Activated naive CD8-positive, alpha-beta T cell treated with anti-CD3 and anti-CD28 coated beads, Interleukin-2, amount 10 ng/mL, durations not matched to agents 7 days and 5 days (primary cell): ENCODE measurements at regions not wholly inside any gene's neighbourhood (a gene's known extent, or its start where the extent isn't known, plus 50 kb on each side); places are given as distances from the start of the nearest gene placed in this dataset.
"Not testable (repeated sequence)": the region's sequence is repeated elsewhere in the genome, so short reads cannot be mapped to it uniquely, and the experiment has no call there.

Source experiments
- ATAC-seq: fragments of 150-1000 bp; cut with Tn5 transposase; one replicate; pipeline ENCODE4 v1.10.0; 2021; ENCODE audit warnings: low read depth, moderate library complexity
- POLR2A ChIA-PET: fragments of 350-600 bp; sonication (Branson Sonifier 250); formaldehyde crosslinking; loops from one replicate; lab custom pipeline; 2021; ENCODE audit warnings: antibody characterized with exemption; lab: Charles Lee
- DNase-seq: peaks from one replicate; pipeline ENCODE4 v3.0.0; 2021
- H3K27ac Mint-ChIP-seq: one replicate; pipeline ENCODE4 v1.8.0; 2022; ENCODE audit warnings: mild to moderate bottlenecking, mixed read lengths
- H3K27me3 Mint-ChIP-seq: one replicate; pipeline ENCODE4 v1.8.0; 2022; ENCODE audit warnings: mild to moderate bottlenecking, moderate library complexity, mixed read lengths
- H3K36me3 Mint-ChIP-seq: one replicate; pipeline ENCODE4 v1.8.0; 2021; ENCODE audit warnings: mild to moderate bottlenecking, mixed read lengths
- H3K4me1 Mint-ChIP-seq: one replicate; pipeline ENCODE4 v1.8.0; 2021; ENCODE audit warnings: mixed read lengths
- H3K4me3 Mint-ChIP-seq: one replicate; pipeline ENCODE4 v1.8.0; 2022; ENCODE audit warnings: mild to moderate bottlenecking, moderate library complexity, mixed read lengths
- H3K9me3 Mint-ChIP-seq: one replicate; pipeline ENCODE4 v1.8.0; 2021; ENCODE audit warnings: mixed read lengths

- Mint-ChIP-seq H3K36me3 (no peaks in the 10 kb centered on the region), H3K27ac (no peak overlapping the region), H3K4me1 (no peaks in the 10 kb centered on the region), H3K9me3 (peaks cover 1% of the 10 kb centered on the region), H3K4me3 (no peak overlapping the region), H3K27me3 (no peaks in the 10 kb centered on the region)
- no peak for DNase-seq
- no peak for ATAC-seq
- POLR2A ChIA-PET, result no interaction called here
These were observed 510.8 kb downstream of the PLOD2 start for GRCh38 chr3:145650170-145650569.

GRCh38 chr3:145671121-145671520, 489.9 kb downstream of the PLOD2 start:
- H3K9me3 Mint-ChIP-seq, result no peaks in the 10 kb centered on the region
- POLR2A ChIA-PET, result no interaction called here
- ATAC-seq, result no peak
- DNase-seq, result no peak
- no peaks in the 10 kb centered on the region for H3K4me1 Mint-ChIP-seq
- H3K27ac Mint-ChIP-seq, result no peak overlapping the region
- H3K27me3 Mint-ChIP-seq, result no peaks in the 10 kb centered on the region
- H3K36me3 Mint-ChIP-seq, result no peaks in the 10 kb centered on the region
- H3K4me3 Mint-ChIP-seq, result no peak overlapping the region

- no peaks in the 10 kb centered on the region for H3K27me3 Mint-ChIP-seq
- no peaks in the 10 kb centered on the region for H3K4me1 Mint-ChIP-seq
- H3K4me3 Mint-ChIP-seq, result no peak overlapping the region
- ATAC-seq, result no peak
- no peaks in the 10 kb centered on the region for H3K36me3 Mint-ChIP-seq
- DNase-seq, result no peak
- no peak overlapping the region for H3K27ac Mint-ChIP-seq
- no peaks in the 10 kb centered on the region for H3K9me3 Mint-ChIP-seq
- POLR2A ChIA-PET, result no interaction called here
These were observed 487.1 kb downstream of the PLOD2 start for GRCh38 chr3:145673838-145674237.

GRCh38 chr3:145678401-145678800, 482.6 kb downstream of the PLOD2 start:
- H3K27me3 Mint-ChIP-seq, result no peaks in the 10 kb centered on the region
- no peaks in the 10 kb centered on the region for H3K9me3 Mint-ChIP-seq
- no peak for DNase-seq
- no peaks in the 10 kb centered on the region for H3K4me1 Mint-ChIP-seq
- no peak overlapping the region for H3K27ac Mint-ChIP-seq
- no peak for ATAC-seq
- POLR2A ChIA-PET, result no interaction called here
- no peak overlapping the region for H3K4me3 Mint-ChIP-seq
- H3K36me3 Mint-ChIP-seq, result no peaks in the 10 kb centered on the region

GRCh38 chr3:145681181-145681580, 479.8 kb downstream of the PLOD2 start:
- POLR2A ChIA-PET, result no interaction called here
- H3K36me3 Mint-ChIP-seq, result no peaks in the 10 kb centered on the region
- DNase-seq, result no peak
- no peak overlapping the region for H3K27ac Mint-ChIP-seq
- H3K9me3 Mint-ChIP-seq, result no peaks in the 10 kb centered on the region
- no peak overlapping the region for H3K4me3 Mint-ChIP-seq
- ATAC-seq, result no peak
- H3K27me3 Mint-ChIP-seq, result no peaks in the 10 kb centered on the region
- no peaks in the 10 kb centered on the region for H3K4me1 Mint-ChIP-seq

- H3K4me1 Mint-ChIP-seq, H3K9me3 Mint-ChIP-seq, POLR2A ChIA-PET, H3K27ac Mint-ChIP-seq, H3K36me3 Mint-ChIP-seq, DNase-seq, ATAC-seq, H3K27me3 Mint-ChIP-seq, H3K4me3 Mint-ChIP-seq: not testable (repeated sequence)
These were observed 473.0 kb downstream of the PLOD2 start for GRCh38 chr3:145687978-145688377.

GRCh38 chr3:145692751-145693150, 468.2 kb downstream of the PLOD2 start:
- POLR2A ChIA-PET, result no interaction called here
- no peaks in the 10 kb centered on the region for H3K27me3 Mint-ChIP-seq
- H3K4me3 Mint-ChIP-seq, result no peak overlapping the region
- ATAC-seq, result no peak
- no peak overlapping the region for H3K27ac Mint-ChIP-seq
- no peak for DNase-seq
- H3K9me3 Mint-ChIP-seq, result no peaks in the 10 kb centered on the region
- no peaks in the 10 kb centered on the region for H3K36me3 Mint-ChIP-seq
- no peaks in the 10 kb centered on the region for H3K4me1 Mint-ChIP-seq

- Mint-ChIP-seq H3K4me3 (no peak overlapping the region), H3K9me3 (no peaks in the 10 kb centered on the region), H3K4me1 (no peaks in the 10 kb centered on the region), H3K36me3 (no peaks in the 10 kb centered on the region), H3K27me3 (no peaks in the 10 kb centered on the region), H3K27ac (no peak overlapping the region)
- POLR2A ChIA-PET, result no interaction called here
- DNase-seq (no peak), ATAC-seq (no peak)
These were observed 465.0 kb downstream of the PLOD2 start for GRCh38 chr3:145696011-145696410.

GRCh38 chr3:145698250-145698649, 462.7 kb downstream of the PLOD2 start:
- H3K27me3 Mint-ChIP-seq, result no peaks in the 10 kb centered on the region
- no peak overlapping the region for H3K4me3 Mint-ChIP-seq
- ATAC-seq, result no peak
- no peak overlapping the region for H3K27ac Mint-ChIP-seq
- no peaks in the 10 kb centered on the region for H3K9me3 Mint-ChIP-seq
- POLR2A ChIA-PET, result no interaction called here
- H3K36me3 Mint-ChIP-seq, result no peaks in the 10 kb centered on the region
- no peak for DNase-seq
- H3K4me1 Mint-ChIP-seq, result no peaks in the 10 kb centered on the region

- ATAC-seq (no peak), DNase-seq (no peak)
- H3K4me1 Mint-ChIP-seq, result no peaks in the 10 kb centered on the region
- POLR2A ChIA-PET, result no interaction called here
- H3K36me3 Mint-ChIP-seq, result no peaks in the 10 kb centered on the region
- H3K4me3 Mint-ChIP-seq, result no peak overlapping the region
- H3K27me3 Mint-ChIP-seq, result no peaks in the 10 kb centered on the region
- H3K27ac Mint-ChIP-seq, result no peak overlapping the region
- no peaks in the 10 kb centered on the region for H3K9me3 Mint-ChIP-seq
These were observed 462.2 kb downstream of the PLOD2 start for GRCh38 chr3:145698749-145699148.

- H3K36me3 Mint-ChIP-seq, result no peaks in the 10 kb centered on the region
- no peak overlapping the region for H3K27ac Mint-ChIP-seq
- POLR2A ChIA-PET, result no interaction called here
These were observed 457.0 kb downstream of the PLOD2 start for GRCh38 chr3:145704020-145704419.

GRCh38 chr3:145709779-145710178, 451.2 kb downstream of the PLOD2 start:
- H3K4me1 Mint-ChIP-seq, POLR2A ChIA-PET, ATAC-seq, H3K36me3 Mint-ChIP-seq, DNase-seq, H3K27ac Mint-ChIP-seq, H3K4me3 Mint-ChIP-seq, H3K9me3 Mint-ChIP-seq, H3K27me3 Mint-ChIP-seq: not testable (repeated sequence)

More at GRCh38 chr3:145704020-145704419, 457.0 kb downstream of the PLOD2 start:
- Mint-ChIP-seq H3K4me1 (no peaks in the 10 kb centered on the region), H3K27me3 (no peaks in the 10 kb centered on the region), H3K9me3 (no peaks in the 10 kb centered on the region), H3K4me3 (no peak overlapping the region)
- no peak for ATAC-seq
- no peak for DNase-seq

- Mint-ChIP-seq H3K36me3 (no peaks in the 10 kb centered on the region), H3K27ac (no peak overlapping the region)
These were observed 444.5 kb downstream of the PLOD2 start for GRCh38 chr3:145716519-145716918.

GRCh38 chr3:145719114-145719513, 441.9 kb downstream of the PLOD2 start:
- no peaks in the 10 kb centered on the region for H3K27me3 Mint-ChIP-seq
- ATAC-seq (peak; percentile 33), DNase-seq (no peak)

More at GRCh38 chr3:145716519-145716918, 444.5 kb downstream of the PLOD2 start:
- no peaks in the 10 kb centered on the region for H3K27me3 Mint-ChIP-seq
- H3K4me1 Mint-ChIP-seq, result no peaks in the 10 kb centered on the region
- H3K4me3 Mint-ChIP-seq, result no peak overlapping the region
- no peak for ATAC-seq
- POLR2A ChIA-PET, result no interaction called here
- no peaks in the 10 kb centered on the region for H3K9me3 Mint-ChIP-seq
- no peak for DNase-seq

GRCh38 chr3:145721273-145721805, 439.6 kb downstream of the PLOD2 start:
- Mint-ChIP-seq H3K27ac (no peak overlapping the region), H3K4me3 (no peak overlapping the region), H3K9me3 (no peaks in the 10 kb centered on the region), H3K4me1 (no peaks in the 10 kb centered on the region), H3K36me3 (no peaks in the 10 kb centered on the region), H3K27me3 (no peaks in the 10 kb centered on the region)
- ATAC-seq (no peak), DNase-seq (no peak)
- POLR2A ChIA-PET, result no interaction called here

More at GRCh38 chr3:145719114-145719513, 441.9 kb downstream of the PLOD2 start:
- POLR2A ChIA-PET, result no interaction called here
- no peak overlapping the region for H3K27ac Mint-ChIP-seq
- no peaks in the 10 kb centered on the region for H3K36me3 Mint-ChIP-seq
- H3K9me3 Mint-ChIP-seq, result no peaks in the 10 kb centered on the region
- no peak overlapping the region for H3K4me3 Mint-ChIP-seq
- H3K4me1 Mint-ChIP-seq, result no peaks in the 10 kb centered on the region
